HEK293T (cell line): ENCODE measurements at regions not wholly inside any gene's neighbourhood (a gene's known extent, or its start where the extent isn't known, plus 50 kb on each side); places are given as distances from the start of the nearest gene placed in this dataset.

Experiments
- BHLHE40 ChIP-seq: fragments of 450-650 bp; IDR thresholded peaks from 2 replicates; pipeline ENCODE4 v1.6.1; 2016; ENCODE audit warnings: mild to moderate bottlenecking, moderate library complexity, borderline replicate concordance
- ELF4 ChIP-seq: fragments of 450-650 bp; IDR thresholded peaks from 2 replicates; pipeline ENCODE4 v1.6.1; 2017; ENCODE audit warnings: antibody characterized with exemption
- FOXA1 ChIP-seq: fragments of 450-650 bp; IDR thresholded peaks from 2 replicates; pipeline ENCODE4 v1.6.1; 2016; ENCODE audit warnings: mild to moderate bottlenecking
- FOXM1 ChIP-seq: fragments of 450-650 bp; IDR thresholded peaks from 2 replicates; pipeline ENCODE4 v1.6.1; 2017; ENCODE audit warnings: mild to moderate bottlenecking, borderline replicate concordance
- SUZ12 ChIP-seq: fragments of 450-650 bp; IDR thresholded peaks from 2 replicates; pipeline ENCODE4 v1.6.1; 2016; ENCODE audit warnings: mild to moderate bottlenecking
- ZNF384 ChIP-seq: fragments of 450-650 bp; IDR thresholded peaks from 2 replicates; pipeline ENCODE4 v1.6.1; 2016

DNA sequence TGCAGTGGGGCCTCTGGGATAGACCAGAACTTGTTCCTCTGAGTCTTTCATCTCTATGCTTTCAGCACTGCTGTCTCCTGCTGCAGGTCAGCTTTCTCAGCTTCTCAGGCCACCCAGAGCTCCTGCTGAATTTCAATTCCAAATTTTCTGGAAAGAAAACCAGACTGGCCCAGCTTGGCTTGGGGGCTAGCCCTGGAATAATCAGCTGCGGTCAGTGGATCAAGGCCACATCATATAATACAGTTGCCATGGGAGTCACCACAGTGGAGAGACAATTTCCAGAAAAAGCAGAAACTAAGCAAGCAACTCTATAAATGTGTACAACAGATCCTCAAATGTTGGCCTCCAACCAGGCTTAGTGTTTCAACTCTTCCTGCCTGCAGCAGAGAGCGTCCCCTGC, 91.1 kb upstream of the SLC24A5 start:
- no peak for TF ChIP-seq FOXM1
- TF ChIP-seq SUZ12 = no peak
- TF ChIP-seq ZNF384 = no peak
- TF ChIP-seq FOXA1 = no peak
- no peak for TF ChIP-seq ELF4
- TF ChIP-seq BHLHE40 = no peak
